ENCODE measurements at regions not wholly inside any gene's neighbourhood (a gene's known extent, or its start where the extent isn't known, plus 50 kb on each side); places are given as distances from the start of the nearest gene placed in this dataset.

GRCh38 chr1:73659136-73659535 lies 538.8 kb downstream of the LRRIQ3 start:
- no peak for DNase-seq (ENCODE audit: low read depth)

- DNase-seq (ENCODE audit: low read depth) = no peak
Observed at GRCh38 chr1:73654714-73655113, 543.3 kb downstream of the LRRIQ3 start.

GRCh38 chr1:73644198-73644597 lies 553.8 kb downstream of the LRRIQ3 start:
- no peak for DNase-seq (ENCODE audit: low read depth)

- no peak for DNase-seq (ENCODE audit: low read depth)
Observed at GRCh38 chr1:73639494-73639893, 558.5 kb downstream of the LRRIQ3 start.

GRCh38 chr1:73637264-73637663 lies 560.7 kb downstream of the LRRIQ3 start:
- DNase-seq (ENCODE audit: low read depth) = no peak

- DNase-seq (ENCODE audit: low read depth) = peak; percentile 5
Observed at GRCh38 chr1:73635021-73635420, 563.0 kb downstream of the LRRIQ3 start.

- no peak for DNase-seq (ENCODE audit: low read depth)
Observed at GRCh38 chr1:73627723-73628122, 570.3 kb downstream of the LRRIQ3 start.

GRCh38 chr1:73626326-73626725 lies 571.6 kb downstream of the LRRIQ3 start:
- DNase-seq (ENCODE audit: low read depth) = peak; percentile 28

GRCh38 chr1:73623946-73624345 lies 574.0 kb downstream of the LRRIQ3 start:
- no peak for DNase-seq (ENCODE audit: low read depth)

- no peak for DNase-seq (ENCODE audit: low read depth)
Observed at GRCh38 chr1:73617145-73617544, 580.8 kb downstream of the LRRIQ3 start.

GRCh38 chr1:73611681-73612080 lies 586.3 kb downstream of the LRRIQ3 start:
- DNase-seq (ENCODE audit: low read depth) = peak; percentile 13

- peak; percentile 70 for DNase-seq (ENCODE audit: low read depth)
Observed at GRCh38 chr1:73604739-73605138, 593.2 kb downstream of the LRRIQ3 start.

GRCh38 chr1:73604211-73604610 lies 593.8 kb downstream of the LRRIQ3 start:
- DNase-seq (ENCODE audit: low read depth) = no peak

GRCh38 chr1:73593804-73594203 lies 604.2 kb downstream of the LRRIQ3 start:
- peak; percentile 58 for DNase-seq (ENCODE audit: low read depth)

GRCh38 chr1:73593364-73593763 lies 604.6 kb downstream of the LRRIQ3 start:
- DNase-seq (ENCODE audit: low read depth) = peak; percentile 71

- DNase-seq (ENCODE audit: low read depth) = no peak
Observed at GRCh38 chr1:73587080-73587479, 610.9 kb downstream of the LRRIQ3 start.

- DNase-seq (ENCODE audit: low read depth) = no peak
Observed at GRCh38 chr1:73577206-73577605, 620.8 kb downstream of the LRRIQ3 start.

- DNase-seq (ENCODE audit: low read depth) = peak; percentile 52
Observed at GRCh38 chr1:73576083-73576482, 621.9 kb downstream of the LRRIQ3 start.

- peak; percentile 8 for DNase-seq (ENCODE audit: low read depth)
Observed at GRCh38 chr1:73564294-73564693, 633.7 kb downstream of the LRRIQ3 start.

- no peak for DNase-seq (ENCODE audit: low read depth)
Observed at GRCh38 chr1:73556270-73556669, 641.7 kb downstream of the LRRIQ3 start.

- no peak for DNase-seq (ENCODE audit: low read depth)
Observed at GRCh38 chr1:73537400-73537799, 660.6 kb downstream of the LRRIQ3 start.

GRCh38 chr1:73517603-73518191 lies 680.3 kb downstream of the LRRIQ3 start:
- no peak for DNase-seq (ENCODE audit: low read depth)

GRCh38 chr1:73516451-73516850 lies 681.5 kb downstream of the LRRIQ3 start:
- DNase-seq (ENCODE audit: low read depth) = no peak

- no peak for DNase-seq (ENCODE audit: low read depth)
Observed at GRCh38 chr1:73511038-73511437, 686.9 kb downstream of the LRRIQ3 start.

Measured in HT1080 (cell line).